WI38 (cell line): ENCODE measurements at regions not wholly inside any gene's neighbourhood (a gene's known extent, or its start where the extent isn't known, plus 50 kb on each side); places are given as distances from the start of the nearest gene placed in this dataset.
"Not testable (repeated sequence)": the region's sequence is repeated elsewhere in the genome, so short reads cannot be mapped to it uniquely, and the experiment has no call there.

Source experiments
- H3K4me3 ChIP-seq: 2 replicates; pipeline ENCODE4 v1.5.1; 2011; ENCODE audit warnings: low read depth, mild to moderate bottlenecking, control low read depth, low read length
- TF ChIP-seq, protein P1 (sequence below): IDR thresholded peaks from 2 replicates; pipeline ENCODE4 v1.5.1; 2012; ENCODE audit warnings: low read depth, mild to moderate bottlenecking, control low read depth, low read length

DNA sequence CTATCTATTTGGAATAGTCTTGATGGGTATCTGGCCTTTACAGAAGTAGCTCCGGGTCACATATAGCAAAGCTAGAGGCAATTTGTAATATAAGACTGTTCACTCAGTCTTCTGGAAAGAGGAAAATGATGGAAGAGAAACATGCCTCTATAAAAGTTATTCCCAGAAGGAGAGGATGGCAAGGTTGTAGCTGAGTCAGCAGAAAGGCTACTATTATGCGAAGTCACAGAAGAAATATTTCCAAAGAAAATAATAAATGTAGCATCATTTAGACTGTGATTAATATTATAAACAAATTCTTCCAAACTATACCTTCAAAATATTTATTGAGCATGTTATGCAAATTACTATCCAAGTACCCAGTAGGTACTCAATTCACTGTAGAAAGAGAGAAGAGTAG, 1027.7 kb upstream of the TMEFF2 start:
- H3K4me3 ChIP-seq, result no peak overlapping the region
- TF ChIP-seq, protein P1, sequence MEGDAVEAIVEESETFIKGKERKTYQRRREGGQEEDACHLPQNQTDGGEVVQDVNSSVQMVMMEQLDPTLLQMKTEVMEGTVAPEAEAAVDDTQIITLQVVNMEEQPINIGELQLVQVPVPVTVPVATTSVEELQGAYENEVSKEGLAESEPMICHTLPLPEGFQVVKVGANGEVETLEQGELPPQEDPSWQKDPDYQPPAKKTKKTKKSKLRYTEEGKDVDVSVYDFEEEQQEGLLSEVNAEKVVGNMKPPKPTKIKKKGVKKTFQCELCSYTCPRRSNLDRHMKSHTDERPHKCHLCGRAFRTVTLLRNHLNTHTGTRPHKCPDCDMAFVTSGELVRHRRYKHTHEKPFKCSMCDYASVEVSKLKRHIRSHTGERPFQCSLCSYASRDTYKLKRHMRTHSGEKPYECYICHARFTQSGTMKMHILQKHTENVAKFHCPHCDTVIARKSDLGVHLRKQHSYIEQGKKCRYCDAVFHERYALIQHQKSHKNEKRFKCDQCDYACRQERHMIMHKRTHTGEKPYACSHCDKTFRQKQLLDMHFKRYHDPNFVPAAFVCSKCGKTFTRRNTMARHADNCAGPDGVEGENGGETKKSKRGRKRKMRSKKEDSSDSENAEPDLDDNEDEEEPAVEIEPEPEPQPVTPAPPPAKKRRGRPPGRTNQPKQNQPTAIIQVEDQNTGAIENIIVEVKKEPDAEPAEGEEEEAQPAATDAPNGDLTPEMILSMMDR, result no peak

DNA sequence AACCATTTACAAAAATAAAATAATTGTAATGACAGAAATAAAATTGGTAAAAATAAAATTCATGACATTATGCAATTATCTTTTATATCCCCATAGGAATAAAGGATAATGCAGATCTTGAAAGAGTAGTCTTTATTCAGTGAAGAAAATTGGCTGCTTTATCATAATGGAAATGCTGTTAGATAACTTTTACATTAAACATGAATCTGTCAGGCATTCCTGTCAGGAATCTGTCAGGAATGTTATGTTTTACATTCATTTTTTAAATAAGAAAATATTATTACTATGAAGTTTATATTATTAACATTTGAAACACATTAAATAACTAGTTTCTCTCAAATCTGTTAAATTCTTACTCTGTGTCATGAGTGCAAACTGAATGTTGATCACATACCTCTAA, 1024.7 kb upstream of the TMEFF2 start:
- TF ChIP-seq, protein P1, result no peak
- no peak overlapping the region for H3K4me3 ChIP-seq

DNA sequence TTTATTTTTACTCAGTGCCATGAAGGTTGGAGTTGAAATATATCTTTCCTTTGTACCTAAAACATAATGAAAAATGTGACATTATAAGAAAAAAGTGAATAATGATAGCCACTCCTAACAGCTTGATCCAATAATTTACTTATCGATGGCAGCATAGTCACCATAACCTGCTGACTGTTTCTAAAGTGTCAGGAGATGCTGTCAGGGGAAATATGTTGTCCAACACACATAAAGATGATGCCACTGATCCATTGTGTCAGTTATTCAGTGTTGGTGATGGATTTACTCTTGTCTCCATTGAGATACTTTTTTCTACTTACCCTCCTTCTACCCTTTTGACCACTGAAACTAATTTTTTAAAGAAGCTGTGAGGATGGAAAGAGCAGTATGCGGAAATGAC, 1006.9 kb upstream of the TMEFF2 start:
- H3K4me3 ChIP-seq, result no peak overlapping the region
- TF ChIP-seq, protein P1, result no peak

DNA sequence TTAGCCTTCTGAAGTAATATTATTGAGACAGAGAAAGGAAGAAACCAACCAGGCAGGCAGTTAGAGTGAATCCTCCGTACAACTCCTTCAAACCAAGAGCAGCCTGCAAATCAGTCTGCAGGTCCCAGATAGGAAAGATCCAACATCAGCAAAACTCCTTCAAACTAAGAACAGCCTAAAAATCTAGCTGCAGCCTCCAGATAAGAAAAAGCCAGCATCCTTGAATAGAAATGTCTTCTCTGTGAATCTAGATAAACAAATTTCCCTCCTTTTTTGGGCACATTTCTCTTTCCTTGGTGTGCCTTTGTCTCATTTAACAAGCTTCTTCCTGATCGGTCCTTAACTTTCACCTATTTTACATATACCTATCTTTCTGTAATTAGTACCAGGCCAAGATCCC, 1004.6 kb upstream of the TMEFF2 start:
- TF ChIP-seq, protein P1, result no peak
- H3K4me3 ChIP-seq, result no peak overlapping the region

DNA sequence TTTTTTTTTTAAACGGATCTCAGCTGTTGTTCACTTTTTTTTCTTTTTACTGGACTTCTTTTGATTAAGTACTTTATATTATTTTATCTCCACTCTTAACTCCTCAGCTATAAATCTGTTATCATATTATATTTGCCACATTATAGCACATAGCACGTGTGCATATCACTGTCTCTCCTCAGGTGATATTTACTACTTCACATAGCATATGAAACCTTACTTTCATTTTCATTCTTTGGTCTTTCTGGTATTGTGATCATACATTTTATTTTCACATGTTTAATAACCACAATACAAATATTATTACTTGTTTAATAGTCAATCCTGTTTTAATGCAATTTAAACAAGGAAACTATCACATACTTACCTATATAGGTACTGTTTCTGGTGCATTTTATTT, 993.1 kb upstream of the TMEFF2 start:
- TF ChIP-seq, protein P1, result no peak
- H3K4me3 ChIP-seq, result no peak overlapping the region

DNA sequence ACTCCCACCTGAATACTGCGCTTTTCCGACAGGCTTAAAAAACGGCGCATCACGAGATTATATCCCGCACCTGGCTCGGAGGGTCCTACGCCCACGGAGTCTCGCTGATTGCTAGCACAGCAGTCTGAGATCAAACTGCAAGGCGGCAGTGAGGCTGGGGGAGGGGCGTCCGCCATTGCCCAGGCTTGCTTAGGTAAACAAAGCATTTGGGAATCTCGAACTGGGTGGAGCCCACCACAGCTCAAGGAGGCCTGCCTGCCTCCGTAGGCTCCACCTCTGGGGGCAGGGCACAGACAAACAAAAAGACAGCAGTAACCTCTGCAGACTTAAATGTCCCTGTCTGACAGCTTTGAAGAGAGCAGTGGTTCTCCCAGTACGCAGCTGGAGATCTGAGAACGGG, 976.2 kb upstream of the TMEFF2 start:
- not testable (repeated sequence) for H3K4me3 ChIP-seq

DNA sequence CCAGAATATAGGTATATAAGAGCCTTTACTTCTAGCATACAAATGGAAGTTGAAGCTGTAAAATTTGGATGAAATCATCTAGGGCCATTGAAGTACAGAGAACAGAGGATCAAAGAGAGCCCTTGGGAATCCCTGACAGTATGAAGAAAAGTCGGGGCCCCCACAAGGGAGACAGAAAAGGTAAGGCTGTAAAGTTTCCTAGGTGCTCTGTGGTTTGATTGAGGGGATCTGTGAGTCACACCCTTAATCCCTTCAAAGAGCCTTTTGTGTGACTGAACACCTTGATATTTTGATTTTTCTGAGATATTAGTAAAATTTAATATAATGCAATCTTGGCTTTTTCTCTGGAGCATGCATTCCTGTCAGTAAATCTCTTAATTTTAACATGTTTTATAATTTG, 961.7 kb upstream of the TMEFF2 start:
- H3K4me3 ChIP-seq, result no peak overlapping the region
- TF ChIP-seq, protein P1, result no peak

DNA sequence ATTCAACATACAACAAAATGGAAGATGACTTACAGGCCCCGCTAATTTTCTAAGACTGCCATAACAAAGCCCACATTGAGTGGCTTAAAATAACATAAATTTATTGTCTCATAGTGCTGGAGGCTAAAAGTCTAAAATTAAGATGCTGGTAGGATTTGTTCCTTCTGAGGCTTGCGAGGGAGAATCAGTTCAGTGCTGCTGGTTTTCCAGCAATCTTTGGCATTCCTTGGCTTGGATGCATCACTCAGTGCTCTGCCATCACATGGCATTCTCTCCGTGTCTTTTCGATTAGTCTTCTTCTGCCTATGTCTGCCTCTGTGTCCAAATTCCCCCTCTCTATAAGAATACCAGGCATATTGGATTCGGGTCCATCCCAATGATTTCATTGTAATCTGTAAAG, 959.3 kb upstream of the TMEFF2 start:
- H3K4me3 ChIP-seq, result no peak overlapping the region
- TF ChIP-seq, protein P1, result no peak
